ENCODE measurements at regions not wholly inside any gene's neighbourhood (a gene's known extent, or its start where the extent isn't known, plus 50 kb on each side); places are given as distances from the start of the nearest gene placed in this dataset.

DNA sequence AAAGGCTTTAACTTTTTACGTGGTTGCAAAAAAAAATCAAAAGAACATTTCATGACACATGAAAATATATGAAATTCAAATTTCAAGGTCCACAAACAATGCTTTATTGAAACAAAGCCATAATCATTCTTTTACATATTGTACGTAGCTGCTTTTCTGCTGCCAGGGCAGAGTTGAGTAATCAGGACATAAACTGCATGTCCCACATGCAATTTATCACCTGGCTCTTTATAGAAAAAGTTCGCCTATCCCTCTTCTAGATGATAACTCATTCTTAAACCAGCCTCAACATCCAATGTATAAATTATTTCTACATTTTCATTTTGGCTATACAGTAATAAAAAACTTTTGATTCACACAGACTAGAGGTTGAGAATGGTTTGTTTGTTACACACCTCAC lies 154.9 kb downstream of the AXIN2 start:
- intact Hi-C loops (cut with micrococcal nuclease) (no loop called here), dilution Hi-C loops (cut with HindIII; ENCODE audit: low sequenced_read_pairs, unreplicated experiment) (no loop called here), in situ Hi-C loops (cut with MboI; ENCODE audit: low sequenced_read_pairs) (no loop called here)
- ATAC-seq (ENCODE audit: low read depth) (no peak), DNase-seq (no peak)
- Histone ChIP-seq H3K9me3 (ENCODE audit: control insufficient read depth, insufficient read depth, low read length) (no peaks in the 10 kb centered on the region), H3K4ac (ENCODE audit: low read depth, low read length) (no peak overlapping the region), H3K56ac (ENCODE audit: extremely low read depth, insufficient read depth, low read length) (no peak overlapping the region), H3K4me2 (ENCODE audit: low read depth, low read length) (no peak overlapping the region), H3K27me3 (ENCODE audit: control insufficient read depth, insufficient read depth, low read length) (no peaks in the 10 kb centered on the region; the same call in none of the 2 replicates), H4K5ac (ENCODE audit: low read depth, low read length) (no peak overlapping the region), H3K36me3 (ENCODE audit: control insufficient read depth, insufficient read depth, low read length) (no peaks in the 10 kb centered on the region), H4K91ac (ENCODE audit: insufficient read depth, low read depth, low read length) (no peak overlapping the region), H2BK20ac (ENCODE audit: low read depth, low read length) (no peak overlapping the region), H3K27ac (ENCODE audit: insufficient read depth, low read length) (no peak overlapping the region), H2AK5ac (ENCODE audit: low read depth, low read length) (no peak overlapping the region), H2BK5ac (ENCODE audit: low read depth, low read length, poor library complexity, severe bottlenecking) (no peak overlapping the region), H2AK9ac (replicated peaks; ENCODE audit: low read depth, low read length, poor library complexity) (no peak overlapping the region), H3K18ac (ENCODE audit: low read depth, low read length) (no peak overlapping the region), H3K23ac (ENCODE audit: low read depth, low read length) (no peak overlapping the region), H3K4me1 (ENCODE audit: control insufficient read depth, insufficient read depth, low read length) (no peaks in the 10 kb centered on the region), H4K8ac (ENCODE audit: low read depth in 2 of 2, low read length in 2 of 2) (no peak overlapping the region), H3K14ac (replicated peaks; ENCODE audit: low read depth, low read length) (no peak overlapping the region), H3K4me3 (ENCODE audit: insufficient read depth, low read depth, low read length) (no peak overlapping the region), H3K9me1 (ENCODE audit: insufficient read depth, low read length) (no peaks in the 10 kb centered on the region), H2BK15ac (ENCODE audit: low read depth, low read length) (no peak overlapping the region), H4K20me1 (ENCODE audit: insufficient read depth, low read length) (no peaks in the 10 kb centered on the region), H3K9ac (ENCODE audit: low read depth, low read length) (no peak overlapping the region), H3K79me1 (ENCODE audit: low read depth in 1 of 2, low read length in 2 of 2) (no peaks in the 10 kb centered on the region), H2AFZ (replicated peaks; ENCODE audit: low read length, poor library complexity) (no peak overlapping the region), H2BK120ac (ENCODE audit: low read depth, low read length) (no peak overlapping the region)
- BruUV-seq (replicated peaks), result no TSS peak
- CTCF ChIA-PET, result interaction anchor here (0.7 kb wide), 1 partner anchor 12 kb away, joined by 3 read pairs; no protein-coding TSS in a partner anchor
- WGBS, 2 experiments (ENCODE audit: extremely low coverage in 2 of 2, insufficient read length in 1 of 2), result no CpG with 5 or more reads among the region's 3 CpGs
- POLR2A ChIA-PET (ENCODE audit: unreplicated experiment), result no interaction called here
- TF ChIP-seq ELK1 (IDR thresholded peaks at IDR 0.05; ENCODE audit: borderline replicate concordance, low read depth, low read length) (no peak), BHLHE40 (IDR thresholded peaks at IDR 0.05; ENCODE audit: low read depth, low read length) (no peak), RAD21 (IDR thresholded peaks at IDR 0.05; ENCODE audit: low read length) (no peak), CHD1 (IDR thresholded peaks at IDR 0.05; ENCODE audit: low read depth, low read length) (no peak)

All from IMR-90 (cell line).